Tibial nerve (tissue), 3 donors: ENCODE measurements at regions not wholly inside any gene's neighbourhood (a gene's known extent, or its start where the extent isn't known, plus 50 kb on each side); places are given as distances from the start of the nearest gene placed in this dataset.
"Not testable (repeated sequence)": the region's sequence is repeated elsewhere in the genome, so short reads cannot be mapped to it uniquely, and the experiment has no call there.

Source experiments
- CTCF ChIP-seq, 5 experiments: fragments of 200-600 bp in 3 of 5; fragments of 450-650 bp in 2 of 5; sonication (generic) in 3 of 5; IDR thresholded peaks; one replicate each; pipeline ENCODE4 v1.5.1; 2016 to 2019; ENCODE audit warnings: antibody characterized with exemption in 5 of 5, mild to moderate bottlenecking in 3 of 5, moderate library complexity in 2 of 5
- POLR2A ChIP-seq, 2 donors: fragments of 450-650 bp; IDR thresholded peaks; one replicate each; pipeline ENCODE4 v1.6.1; 2017; ENCODE audit warnings: antibody characterized with exemption in 2 of 2, mild to moderate bottlenecking in 2 of 2, moderate library complexity in 2 of 2

- TF ChIP-seq CTCF, POLR2A (IDR thresholded peaks at IDR 0.05): not testable (repeated sequence)
These were observed 310.9 kb upstream of the IZUMO3 start for GRCh38 chr9:24856601-24857000.
